ENCODE measurements at regions not wholly inside any gene's neighbourhood (a gene's known extent, or its start where the extent isn't known, plus 50 kb on each side); places are given as distances from the start of the nearest gene placed in this dataset.

DNA sequence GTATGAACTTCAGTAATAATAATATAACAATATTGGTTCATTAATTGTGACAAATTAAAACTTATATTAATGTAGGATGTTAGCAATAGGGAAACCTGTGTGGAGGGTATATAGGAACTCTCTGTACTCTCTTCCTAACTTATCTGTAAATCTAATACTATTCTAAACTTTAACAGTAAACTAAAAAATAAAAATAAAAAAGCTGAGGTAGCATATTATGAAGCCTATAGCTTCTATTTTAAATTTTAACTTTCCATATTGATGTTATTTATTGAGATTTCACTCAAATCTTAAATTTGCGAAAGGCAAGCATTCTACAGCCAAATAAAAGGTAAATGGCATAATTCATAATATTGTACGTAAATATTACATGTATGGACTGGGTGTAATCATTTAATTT, 326.4 kb downstream of the MEI4 start:
- DNase-seq (ENCODE audit: low spot score) = no peak

GRCh38 chr6:77986380-77987034, 333.7 kb downstream of the MEI4 start:
- DNase-seq (ENCODE audit: low spot score) = no peak

- DNase-seq (ENCODE audit: low spot score) = no peak
These were observed 334.2 kb downstream of the MEI4 start for GRCh38 chr6:77987035-77987384.

GRCh38 chr6:78010130-78010529, 357.3 kb downstream of the MEI4 start:
- DNase-seq (ENCODE audit: low spot score) = no peak

GRCh38 chr6:78020586-78020985, 367.7 kb downstream of the MEI4 start:
- DNase-seq (ENCODE audit: low spot score) = no peak

GRCh38 chr6:78025502-78025901, 372.7 kb downstream of the MEI4 start:
- no peak for DNase-seq (ENCODE audit: low spot score)

GRCh38 chr6:78031228-78031627, 378.4 kb downstream of the MEI4 start:
- no peak for DNase-seq (ENCODE audit: low spot score)

- no peak for DNase-seq (ENCODE audit: low spot score)
These were observed 406.3 kb downstream of the MEI4 start for GRCh38 chr6:78059171-78059570.

- DNase-seq (ENCODE audit: low spot score) = no peak
These were observed 410.2 kb downstream of the MEI4 start for GRCh38 chr6:78062993-78063392.

GRCh38 chr6:78076371-78076770, 423.5 kb downstream of the MEI4 start:
- no peak for DNase-seq (ENCODE audit: low spot score)

GRCh38 chr6:78089531-78089930, 436.7 kb downstream of the MEI4 start:
- DNase-seq (ENCODE audit: low spot score) = no peak

GRCh38 chr6:78093906-78094305, 441.1 kb downstream of the MEI4 start:
- DNase-seq (ENCODE audit: low spot score) = no peak

DNA sequence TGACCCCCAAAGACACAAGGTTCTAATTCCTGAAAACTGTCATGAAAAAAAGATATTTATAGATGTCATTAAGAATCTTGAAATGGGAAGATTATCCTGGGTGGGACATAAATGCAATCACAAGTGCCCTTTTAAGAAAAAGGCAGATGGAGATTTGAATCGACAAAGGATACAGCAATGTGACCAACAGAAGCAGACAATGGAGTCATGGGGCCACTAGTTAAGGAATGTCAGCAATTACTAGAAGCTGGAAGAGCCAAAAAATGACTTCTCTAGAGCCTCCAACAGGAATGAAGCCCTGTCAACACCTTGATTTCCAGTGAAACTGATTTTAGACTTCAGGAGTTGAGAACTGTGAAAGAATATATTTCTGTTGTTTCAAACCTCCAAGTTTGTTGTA, 448.5 kb downstream of the MEI4 start:
- DNase-seq (ENCODE audit: low spot score) = no peak

DNA sequence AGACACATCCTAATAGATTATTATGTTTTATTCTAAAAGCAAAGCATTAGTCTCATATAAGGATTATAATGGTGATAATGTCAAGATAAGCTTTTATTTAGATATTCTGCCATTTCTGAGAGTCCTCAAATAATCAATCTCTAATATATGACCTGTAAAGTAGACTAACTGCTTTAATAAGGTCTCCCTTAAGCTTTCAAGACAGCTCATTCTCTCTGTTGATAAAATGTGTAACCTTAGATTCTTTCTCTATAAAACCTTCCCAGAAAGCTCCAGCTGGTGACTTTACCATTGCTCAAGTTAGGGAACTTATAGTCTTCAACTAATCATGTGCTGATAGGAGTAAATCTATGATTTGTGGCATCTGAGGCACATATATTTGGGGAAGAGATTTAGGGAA, 457.8 kb downstream of the MEI4 start:
- no peak for DNase-seq (ENCODE audit: low spot score)

- DNase-seq (ENCODE audit: low spot score) = no peak
These were observed 465.1 kb downstream of the MEI4 start for GRCh38 chr6:78117966-78118365.

DNA sequence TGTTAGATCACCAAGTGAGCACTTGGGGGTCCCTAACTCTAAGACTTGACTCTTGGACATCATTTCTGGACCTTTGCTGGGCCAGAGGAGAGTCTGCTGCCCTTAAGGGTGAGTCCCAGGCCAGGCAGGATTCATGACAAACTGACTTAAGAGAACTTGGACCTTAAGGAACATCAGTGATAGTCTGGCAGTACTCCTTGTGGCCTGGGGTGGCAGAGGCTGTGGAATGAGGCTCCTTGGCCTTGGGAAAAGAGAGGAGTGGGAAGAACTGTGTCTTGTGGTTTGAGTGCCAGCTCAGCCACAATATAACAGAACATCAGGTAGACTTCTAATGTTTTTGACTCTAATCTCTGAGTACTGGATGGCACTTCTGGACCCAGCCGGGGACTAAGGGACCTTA, 478.7 kb downstream of the MEI4 start:
- DNase-seq (ENCODE audit: low spot score) = no peak

GRCh38 chr6:78132671-78133410, 480.0 kb downstream of the MEI4 start:
- DNase-seq (ENCODE audit: low spot score) = no peak

- no peak for DNase-seq (ENCODE audit: low spot score)
These were observed 497.6 kb downstream of the MEI4 start for GRCh38 chr6:78150425-78150824.

DNA sequence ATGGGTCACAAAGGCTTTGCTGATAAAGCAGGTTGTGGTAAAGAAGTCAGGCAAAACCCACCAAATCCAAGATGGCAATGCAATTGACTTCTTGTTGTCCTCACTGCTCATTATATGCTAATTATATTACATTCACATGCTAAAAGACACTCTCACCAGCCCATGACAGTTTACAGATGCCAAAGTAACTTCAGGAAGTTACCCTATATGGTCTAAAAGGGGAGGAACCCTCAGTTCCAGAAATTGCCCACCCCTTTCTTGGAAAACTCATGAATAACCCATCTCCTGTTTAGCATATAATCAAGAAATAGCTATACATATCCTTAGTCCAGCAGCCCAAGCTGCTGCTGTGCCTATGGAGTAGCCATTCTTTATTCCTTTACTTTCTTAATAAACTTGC, 501.1 kb downstream of the MEI4 start:
- DNase-seq (ENCODE audit: low spot score) = no peak

GRCh38 chr6:78157606-78158005, 504.8 kb downstream of the MEI4 start:
- DNase-seq (ENCODE audit: low spot score) = no peak

GRCh38 chr6:78188891-78189290, 536.1 kb downstream of the MEI4 start:
- no peak for DNase-seq (ENCODE audit: low spot score)

- no peak for DNase-seq (ENCODE audit: low spot score)
These were observed 539.2 kb downstream of the MEI4 start for GRCh38 chr6:78192057-78192456.

DNA sequence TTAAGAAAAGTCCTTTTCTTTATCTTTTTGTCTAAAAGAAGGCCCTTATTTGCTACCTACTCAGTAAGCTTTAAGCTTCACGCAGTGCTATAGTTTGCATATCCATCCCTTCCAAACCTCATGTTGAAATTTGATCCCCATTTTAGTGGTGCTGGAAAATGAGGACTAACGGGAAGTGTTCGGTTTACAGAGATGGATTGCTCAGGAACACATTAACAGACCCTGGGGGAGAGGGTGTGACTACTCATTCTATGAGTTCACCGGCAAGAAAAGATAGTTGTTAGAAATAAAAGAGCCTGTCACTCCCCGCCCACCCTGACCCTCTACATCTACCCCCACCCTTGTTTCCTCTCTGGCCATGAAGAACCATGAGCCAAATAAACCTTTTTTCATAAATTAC, 546.2 kb downstream of the MEI4 start:
- DNase-seq (ENCODE audit: low spot score) = no peak

DNA sequence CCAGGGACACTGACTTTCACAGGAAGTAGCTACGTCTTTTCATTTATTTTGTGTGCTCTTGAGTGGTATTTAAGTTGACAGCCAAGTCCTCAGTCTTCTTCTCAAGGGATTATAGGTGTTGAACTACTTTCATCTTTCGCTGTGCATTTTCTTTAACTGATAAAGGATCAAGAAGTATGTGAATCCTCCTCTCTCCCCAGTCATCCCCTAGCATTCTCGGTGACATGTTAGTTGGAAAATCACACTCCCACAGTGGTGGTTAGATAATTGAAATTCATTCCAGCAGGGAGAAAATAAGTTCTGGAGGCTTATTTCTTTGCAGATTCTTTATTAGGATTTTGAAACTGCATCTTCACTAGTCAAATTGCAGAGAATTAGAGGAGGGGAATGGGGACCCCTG, 569.4 kb downstream of the MEI4 start:
- DNase-seq (ENCODE audit: low spot score) = no peak

Measured in H4 (cell line).